Activated naive CD4-positive, alpha-beta T cell treated with anti-CD3 and anti-CD28 coated beads, Interleukin-2, amount 50 U/mL, for 16 hours (primary cell): ENCODE measurements at regions not wholly inside any gene's neighbourhood (a gene's known extent, or its start where the extent isn't known, plus 50 kb on each side); places are given as distances from the start of the nearest gene placed in this dataset.

Experiments
- DNase-seq: peaks from one replicate; pipeline ENCODE4 v3.0.0-alpha.2; 2020

DNA sequence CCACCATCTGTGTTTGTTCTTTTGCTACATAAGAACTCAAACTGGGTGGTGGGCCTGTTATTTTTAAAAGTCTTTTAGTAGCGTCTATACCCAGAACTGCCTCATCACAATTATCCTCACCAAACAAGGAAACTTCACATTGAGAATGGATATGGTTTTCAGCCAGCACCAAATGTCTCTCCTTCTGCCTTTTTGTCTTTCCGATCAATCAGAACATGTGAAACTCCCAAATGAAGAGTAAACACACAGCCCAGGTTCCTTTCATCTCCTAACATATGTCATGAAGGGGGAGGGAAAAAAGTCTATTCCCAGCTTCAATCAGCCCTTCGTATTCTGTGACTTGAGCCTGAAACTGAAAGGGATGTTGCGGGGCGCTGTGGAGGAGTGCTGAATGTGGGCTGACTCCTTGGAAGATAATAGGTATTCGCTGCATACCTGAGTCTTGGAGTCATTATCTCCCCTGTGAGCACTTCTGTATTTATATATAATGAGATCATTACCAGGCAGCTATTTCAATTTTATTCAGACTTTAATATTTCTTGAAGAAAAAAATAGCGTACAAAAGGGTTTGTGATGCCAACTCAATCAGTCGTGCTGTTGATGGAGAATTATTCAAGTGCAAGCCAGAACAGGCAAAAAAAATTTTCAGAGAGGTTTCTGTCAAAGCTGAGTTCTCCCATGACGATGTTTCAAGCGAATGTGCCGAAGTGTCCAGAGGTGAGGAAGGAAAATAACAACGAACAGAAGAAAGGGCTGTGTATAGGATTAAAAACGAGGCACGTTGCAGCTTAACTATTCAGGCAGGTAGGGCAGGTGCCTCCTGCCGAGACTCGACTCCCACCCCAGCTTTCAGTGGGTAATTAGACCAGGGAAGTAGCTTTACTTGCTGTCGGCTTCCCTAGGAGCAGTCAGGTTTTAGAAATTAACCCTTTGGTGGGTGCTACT, 163.9 kb upstream of the NOCT start:
- DNase-seq, result no peak

- no peak for DNase-seq
Measured at GRCh38 chr4:138845664-138846063, 169.9 kb upstream of the NOCT start.

DNA sequence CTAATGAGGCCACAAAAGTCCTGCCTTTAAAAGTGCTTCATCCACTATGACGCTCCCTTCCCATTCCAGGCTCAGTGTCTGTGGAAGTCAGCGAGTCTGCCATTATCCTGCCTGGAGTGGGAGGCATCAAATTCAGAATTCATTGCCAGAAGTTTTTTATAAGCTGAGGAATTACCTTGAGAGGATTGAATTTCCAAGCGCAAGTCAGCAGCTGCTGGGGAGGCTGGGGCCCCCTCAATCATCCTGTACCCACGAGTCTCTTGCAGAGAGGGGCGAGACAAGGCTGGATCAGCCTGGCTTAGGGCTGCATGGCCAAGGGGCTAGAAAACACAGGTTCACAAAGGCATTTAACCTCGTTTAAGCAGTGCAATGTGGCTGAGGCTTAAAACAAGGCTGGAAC, 170.5 kb upstream of the NOCT start:
- DNase-seq, result no peak

DNA sequence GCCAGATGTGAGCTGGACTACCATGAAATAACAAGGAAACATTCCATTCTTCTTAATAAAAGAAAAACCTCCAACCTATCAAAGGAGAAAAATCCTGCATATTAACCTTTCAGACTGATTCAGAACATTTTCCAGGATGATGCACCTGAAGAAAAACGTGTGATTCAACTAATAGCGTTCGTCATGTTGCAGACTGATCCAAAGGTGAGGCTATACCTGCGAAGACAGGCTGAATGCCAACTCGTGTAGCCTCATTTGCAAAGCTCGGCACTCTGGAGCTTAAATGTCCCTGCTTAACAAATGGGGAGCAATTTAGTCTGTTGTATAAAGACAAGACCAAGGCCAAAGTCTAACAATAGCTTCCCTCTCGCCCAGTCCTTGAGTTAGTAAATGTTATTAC, 172.0 kb upstream of the NOCT start:
- DNase-seq, result no peak

DNA sequence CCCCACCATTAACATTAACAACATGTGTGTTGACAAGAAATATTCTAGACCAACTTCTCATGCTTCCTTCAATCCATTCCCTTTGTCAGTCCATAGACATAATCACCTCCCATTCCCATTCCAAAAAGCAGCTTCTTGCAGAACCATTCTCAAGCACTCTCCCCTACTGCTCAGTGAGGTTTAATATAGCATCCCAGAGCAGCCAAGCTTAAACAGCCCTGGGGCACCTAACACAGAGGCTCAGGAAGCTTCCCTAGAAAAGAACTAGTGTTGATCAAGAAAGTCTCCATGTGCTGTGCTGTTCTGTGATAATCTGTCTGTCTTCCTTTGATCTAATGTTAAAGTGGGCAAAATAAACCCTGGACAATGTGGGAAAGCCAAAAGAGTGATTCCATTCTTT, 174.2 kb upstream of the NOCT start:
- no peak for DNase-seq

DNA sequence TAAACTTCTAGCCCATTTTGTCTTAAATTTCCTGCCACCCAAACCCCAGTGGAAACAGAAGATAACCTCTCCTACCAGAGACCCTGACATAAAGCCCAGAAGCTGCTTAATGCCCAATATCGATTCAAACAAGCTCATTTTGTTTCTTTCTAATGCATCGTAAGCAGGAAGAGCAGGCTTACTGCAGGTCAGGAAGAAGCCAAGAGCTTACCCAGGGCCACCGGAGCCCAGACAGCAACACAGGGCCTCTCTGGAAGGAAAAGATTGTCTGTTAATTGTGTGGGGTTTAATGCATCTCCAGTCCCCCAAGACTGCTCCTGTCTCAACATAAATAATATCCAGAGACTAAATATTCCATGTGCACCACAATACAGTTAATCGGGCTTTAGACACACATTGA, 177.3 kb upstream of the NOCT start:
- DNase-seq, result no peak

DNA sequence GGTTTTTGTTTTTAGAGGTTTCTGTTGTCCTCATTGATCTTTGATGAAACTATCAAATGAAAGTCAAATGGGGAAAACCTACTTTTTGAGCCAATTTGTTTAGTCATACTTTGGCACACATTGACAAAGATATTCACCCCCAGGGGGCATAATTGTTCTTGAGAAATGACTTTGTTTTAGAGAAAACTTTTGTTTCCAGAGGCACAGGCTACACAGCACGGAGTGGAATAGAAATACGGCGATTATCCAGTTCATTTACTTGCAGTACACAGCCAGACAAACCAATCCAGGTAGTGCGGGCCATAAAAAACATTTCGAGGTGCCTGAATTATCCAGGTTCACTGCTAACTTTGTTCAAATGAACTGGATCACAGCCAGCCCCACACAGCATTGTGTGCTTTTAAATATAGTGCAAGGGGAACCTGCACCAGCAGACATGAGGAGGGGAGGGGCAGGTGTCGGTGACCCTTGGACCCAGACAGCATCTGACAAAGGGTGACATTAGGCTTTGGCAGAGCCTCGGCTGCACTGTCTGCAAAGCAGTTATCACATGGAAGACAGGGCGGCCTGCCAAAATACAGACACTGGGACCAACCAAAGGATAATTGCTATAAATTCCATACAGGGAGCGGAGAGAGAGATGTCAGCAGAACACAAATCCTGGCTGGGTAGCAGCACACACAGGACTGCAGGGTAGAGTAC, 179.6 kb upstream of the NOCT start:
- no peak for DNase-seq

GRCh38 chr4:138833974-138834373, 181.6 kb upstream of the NOCT start:
- DNase-seq, result no peak

DNA sequence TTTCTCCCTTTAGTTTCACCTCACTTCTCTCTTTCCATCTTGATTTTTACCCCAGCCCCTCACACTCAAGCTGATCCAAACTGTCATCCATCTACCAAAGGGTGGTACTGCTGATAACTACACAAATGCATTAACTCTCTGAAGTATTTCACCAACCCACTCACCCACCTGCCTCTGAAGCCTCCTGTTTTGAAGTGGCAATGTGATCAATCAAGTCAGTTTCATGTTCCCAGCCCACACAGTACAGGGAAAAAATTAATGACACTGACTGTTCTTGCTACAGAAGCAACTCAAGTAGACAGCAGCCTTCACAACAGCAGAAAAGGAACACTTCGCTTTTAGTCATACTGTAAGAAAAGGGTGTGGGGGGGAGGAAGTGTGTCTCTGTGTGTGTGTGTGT, 183.0 kb upstream of the NOCT start:
- no peak for DNase-seq

GRCh38 chr4:138831948-138832347, 183.6 kb upstream of the NOCT start:
- no peak for DNase-seq

GRCh38 chr4:138828926-138829325, 186.7 kb upstream of the NOCT start:
- no peak for DNase-seq

- DNase-seq, result no peak
Measured at GRCh38 chr4:138826754-138827153, 188.8 kb upstream of the NOCT start.

DNA sequence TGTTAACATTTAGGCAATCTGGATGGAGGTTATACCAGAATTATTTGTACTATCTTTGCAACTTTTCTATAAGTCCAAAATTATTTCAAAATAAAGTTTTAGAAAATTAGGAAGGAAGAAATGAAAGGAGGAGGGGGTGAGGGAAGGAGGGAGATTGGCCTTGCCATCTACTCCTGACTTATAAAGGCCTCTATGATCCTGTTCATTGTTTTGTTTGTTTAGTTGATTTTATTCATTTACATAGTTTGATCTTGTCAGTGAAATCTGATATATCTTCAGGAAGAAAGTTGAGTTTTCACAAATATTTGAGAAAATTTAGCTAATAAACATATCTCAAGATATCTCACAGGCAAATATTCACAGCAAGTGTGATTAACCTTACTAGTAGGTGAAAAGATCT, 189.3 kb upstream of the NOCT start:
- DNase-seq, result no peak

- no peak for DNase-seq
Measured at GRCh38 chr4:138821331-138821730, 194.2 kb upstream of the NOCT start.

DNA sequence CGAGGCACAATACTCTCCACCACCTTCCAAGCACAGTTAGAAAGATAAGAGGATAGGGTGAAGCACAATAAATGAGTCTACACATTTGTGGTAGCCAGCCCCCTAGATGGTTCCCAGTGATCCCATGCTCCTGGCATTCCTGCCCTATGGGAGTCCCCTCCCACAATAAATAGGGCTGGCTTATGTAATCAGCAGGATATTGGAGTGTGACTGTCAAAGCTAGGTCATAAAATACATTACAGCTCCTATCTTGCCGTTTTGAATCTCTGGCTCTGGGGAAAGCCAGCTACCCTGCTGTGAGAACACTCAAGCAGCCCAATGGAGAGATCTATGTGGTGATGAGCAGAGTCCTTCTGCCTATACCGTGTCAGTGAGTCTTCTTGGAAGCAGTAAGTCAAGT, 198.7 kb upstream of the NOCT start:
- DNase-seq, result no peak

DNA sequence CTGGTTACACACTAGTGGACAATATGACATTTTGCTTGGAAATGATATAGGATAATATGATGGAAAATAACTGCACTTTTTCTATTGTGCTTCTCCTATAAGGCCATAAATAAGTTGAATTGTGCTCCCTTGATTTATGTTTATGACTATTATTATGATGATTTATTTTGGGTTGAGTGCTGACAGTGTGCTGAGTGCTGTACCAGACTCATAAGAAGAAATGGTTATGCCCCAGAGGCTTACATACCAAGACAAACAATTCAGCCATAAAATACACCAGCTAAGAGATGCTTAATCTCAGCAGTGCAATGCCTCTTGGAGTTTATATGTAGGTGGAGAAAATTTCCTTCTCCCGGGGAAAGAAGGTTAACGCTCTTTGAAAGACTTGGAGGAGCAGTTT, 199.8 kb upstream of the NOCT start:
- DNase-seq, result no peak

DNA sequence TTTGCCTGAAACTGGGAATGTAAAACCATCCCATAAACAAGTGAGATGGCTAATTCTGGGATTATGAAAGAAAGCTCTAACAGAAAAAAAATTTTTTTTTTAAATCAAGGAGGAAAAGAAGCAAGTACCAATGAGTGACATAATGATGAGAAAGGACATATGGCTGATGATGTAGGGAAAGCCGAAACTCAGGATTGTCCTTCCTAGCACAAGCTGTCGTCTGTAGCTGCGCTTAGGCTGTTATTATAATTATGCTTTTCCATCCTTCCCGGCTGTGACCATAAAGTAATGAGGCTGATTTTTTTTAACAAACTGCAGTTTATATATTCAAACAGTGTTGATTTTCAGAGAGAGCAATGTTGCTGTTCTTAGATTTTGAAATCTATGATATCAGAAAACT, 209.8 kb upstream of the NOCT start:
- no peak for DNase-seq

- no peak for DNase-seq
Measured at GRCh38 chr4:138804711-138805110, 210.9 kb upstream of the NOCT start.

DNA sequence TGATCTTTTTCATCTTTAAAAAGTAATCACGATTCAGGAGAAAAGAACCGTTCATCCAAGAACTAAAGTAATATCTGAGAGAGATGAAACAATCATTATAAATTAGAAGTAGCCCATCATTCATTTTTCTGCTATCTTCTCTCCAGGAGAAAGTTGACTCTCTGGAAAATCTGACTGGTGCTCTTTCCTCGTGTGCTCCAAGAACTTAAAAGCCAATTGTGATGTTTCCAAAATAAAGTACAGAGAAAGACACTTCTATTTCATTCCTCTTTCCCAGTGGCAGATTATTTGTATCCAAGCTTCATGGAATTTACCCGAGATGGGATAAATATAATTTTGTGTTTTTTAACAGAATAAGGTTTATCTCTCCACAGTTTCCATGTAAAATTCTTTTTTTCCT, 212.5 kb upstream of the NOCT start:
- no peak for DNase-seq

GRCh38 chr4:138802499-138802898, 213.1 kb upstream of the NOCT start:
- no peak for DNase-seq

DNA sequence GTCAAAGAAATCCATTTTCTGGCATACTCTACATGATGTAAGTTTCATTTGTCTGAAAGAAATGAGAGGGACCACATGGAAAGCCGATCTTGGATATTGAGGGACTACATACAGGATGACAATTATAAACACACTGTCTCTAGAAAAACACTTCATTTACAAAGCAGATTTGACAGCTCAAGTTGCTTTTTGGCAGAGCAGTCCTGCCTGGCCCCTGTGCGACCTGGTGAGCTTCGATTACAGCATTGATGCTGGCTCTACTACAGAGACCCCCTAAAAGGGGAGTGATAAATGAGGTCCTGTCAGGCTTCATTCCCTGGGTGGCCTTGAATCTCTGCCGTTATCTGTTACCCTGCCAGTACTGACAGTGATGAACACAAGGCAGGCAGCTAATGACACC, 215.2 kb upstream of the NOCT start:
- DNase-seq, result no peak

- DNase-seq, result no peak
Measured at GRCh38 chr4:138798404-138798803, 217.2 kb upstream of the NOCT start.

DNA sequence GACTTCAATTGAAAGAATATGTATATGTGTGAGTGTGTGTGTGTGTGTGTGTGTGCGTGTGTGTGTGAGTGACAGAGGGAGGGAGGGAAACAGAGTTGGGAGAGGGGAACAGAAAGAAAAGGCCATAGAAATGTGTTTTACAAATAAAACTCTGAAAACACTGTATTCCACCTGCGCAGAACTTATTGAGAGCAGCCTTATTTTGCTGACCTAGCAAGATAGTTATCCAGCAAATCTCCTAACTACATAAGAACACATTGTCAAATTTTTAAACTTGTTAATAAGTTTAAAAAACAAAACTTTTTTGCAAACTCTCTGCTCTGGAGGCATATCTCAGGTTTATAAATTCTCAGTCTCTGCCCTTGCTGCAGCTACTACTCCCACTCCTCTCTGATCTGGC, 217.9 kb upstream of the NOCT start:
- no peak for DNase-seq

- DNase-seq, result no peak
Measured at GRCh38 chr4:138796761-138797160, 218.8 kb upstream of the NOCT start.
